Neural progenitor cell (in vitro differentiated cells): ENCODE measurements at regions not wholly inside any gene's neighbourhood (a gene's known extent, or its start where the extent isn't known, plus 50 kb on each side); places are given as distances from the start of the nearest gene placed in this dataset.
"Not testable (repeated sequence)": the region's sequence is repeated elsewhere in the genome, so short reads cannot be mapped to it uniquely, and the experiment has no call there.

Source experiments
- DNase-seq: peaks from one replicate; pipeline ENCODE4 v3.0.0-alpha.2; 2016; ENCODE audit warnings: low spot score
- H2AFZ ChIP-seq: fragments of 200-600 bp; sonication (generic); replicated peaks from 2 replicates; pipeline ENCODE4 v1.6.1; 2016; ENCODE audit warnings: antibody characterized with exemption
- H3F3A ChIP-seq: fragments of 200-600 bp; sonication (generic); 2 replicates; pipeline ENCODE4 v1.6.1; 2016; ENCODE audit warnings: antibody characterized with exemption, low read depth
- H3K27ac ChIP-seq: fragments of 200-600 bp; sonication (generic); 2 replicates; pipeline ENCODE4 v1.5.1; 2016; ENCODE audit warnings: mild to moderate bottlenecking
- H3K27me3 ChIP-seq: fragments of 200-600 bp; sonication (generic); 2 replicates; pipeline ENCODE4 v1.6.1; 2016; ENCODE audit warnings: mild to moderate bottlenecking, moderate library complexity
- H3K36me3 ChIP-seq: fragments of 200-600 bp; sonication (generic); 2 replicates; pipeline ENCODE4 v1.5.1; 2016
- H3K4me1 ChIP-seq: fragments of 200-600 bp; sonication (generic); 2 replicates; pipeline ENCODE4 v1.6.1; 2016; ENCODE audit warnings: mixed run types
- H3K4me2 ChIP-seq: fragments of 200-600 bp; sonication (generic); 2 replicates; pipeline ENCODE4 v1.6.1; 2016
- H3K4me3 ChIP-seq: fragments of 200-600 bp; sonication (generic); 2 replicates; pipeline ENCODE4 v1.5.1; 2016
- H3K79me2 ChIP-seq: fragments of 200-600 bp; sonication (generic); 2 replicates; pipeline ENCODE4 v1.6.1; 2016; ENCODE audit warnings: low read depth
- H3K9ac ChIP-seq: fragments of 200-600 bp; sonication (generic); 2 replicates; pipeline ENCODE4 v1.6.1; 2016
- H3K9me3 ChIP-seq: fragments of 200-600 bp; sonication (generic); 2 replicates; pipeline ENCODE4 v1.5.1; 2016; ENCODE audit warnings: low read depth
- H4K20me1 ChIP-seq: fragments of 200-600 bp; sonication (generic); 2 replicates; pipeline ENCODE4 v1.6.1; 2016; ENCODE audit warnings: low read depth
- H3K27ac Mint-ChIP-seq: 3 replicates; pipeline ENCODE4 v1.8.0; 2021; ENCODE audit warnings: mixed read lengths
- H3K27me3 Mint-ChIP-seq: 2 replicates; pipeline ENCODE4 v1.8.0; 2022; ENCODE audit warnings: low read depth, mild to moderate bottlenecking, inconsistent platforms, moderate library complexity, mixed read lengths; ENCODE audit not compliant: insufficient read depth
- H3K36me3 Mint-ChIP-seq: 3 replicates; pipeline ENCODE4 v1.8.0; 2021; ENCODE audit warnings: mixed read lengths
- H3K4me1 Mint-ChIP-seq: 3 replicates; pipeline ENCODE4 v1.8.0; 2021; ENCODE audit warnings: mixed read lengths
- H3K4me3 Mint-ChIP-seq: 3 replicates; pipeline ENCODE4 v1.8.0; 2021; ENCODE audit warnings: mild to moderate bottlenecking, moderate library complexity, mixed read lengths
- H3K9me3 Mint-ChIP-seq: 3 replicates; pipeline ENCODE4 v1.8.0; 2020; ENCODE audit warnings: mixed read lengths
- CTCF ChIP-seq: fragments of 200-600 bp; sonication (generic); IDR thresholded peaks from 2 replicates; pipeline ENCODE4 v1.5.1; 2017; ENCODE audit warnings: antibody characterized with exemption, mild to moderate bottlenecking
- EZH2 ChIP-seq: fragments of 200-600 bp; sonication (generic); IDR thresholded peaks from 2 replicates; pipeline ENCODE4 v1.6.1; 2017; ENCODE audit warnings: antibody characterized with exemption, mild to moderate bottlenecking, moderate library complexity
- EZH2phosphoT487 ChIP-seq: fragments of 200-600 bp; sonication (generic); IDR thresholded peaks from 2 replicates; pipeline ENCODE4 v1.6.1; 2017; ENCODE audit warnings: antibody characterized with exemption

- H3K9me3 Mint-ChIP-seq, result peaks cover 4% of the 10 kb centered on the region
- H3K36me3 Mint-ChIP-seq, result no peaks in the 10 kb centered on the region
- DNase-seq, result no peak
- H3K27ac Mint-ChIP-seq, result no peak overlapping the region
- H3K4me3 ChIP-seq, result no peak overlapping the region
- no peaks in the 10 kb centered on the region for H3K4me1 Mint-ChIP-seq
- H3K9me3 ChIP-seq, result no peaks in the 10 kb centered on the region
- H4K20me1 ChIP-seq, result no peaks in the 10 kb centered on the region
- H3K4me1 ChIP-seq, result no peaks in the 10 kb centered on the region
- no peak overlapping the region for H3K27ac ChIP-seq
- H3K9ac ChIP-seq, result no peak overlapping the region
- no peak for TF ChIP-seq EZH2
- TF ChIP-seq CTCF, result no peak
- no peak for TF ChIP-seq EZH2phosphoT487
- no peak overlapping the region for H3K4me3 Mint-ChIP-seq
- no peaks in the 10 kb centered on the region for H3K36me3 ChIP-seq
- no peaks in the 10 kb centered on the region for H3F3A ChIP-seq
- H3K4me2 ChIP-seq, result no peak overlapping the region
- H2AFZ ChIP-seq, result no peak overlapping the region
- no peaks in the 10 kb centered on the region for H3K27me3 Mint-ChIP-seq
- H3K79me2 ChIP-seq, result no peaks in the 10 kb centered on the region
- H3K27me3 ChIP-seq, result no peaks in the 10 kb centered on the region
These were observed 136.6 kb upstream of the RNF32 start for GRCh38 chr7:156504006-156504405.

- Mint-ChIP-seq H3K27me3 (no peaks in the 10 kb centered on the region), H3K4me1 (no peaks in the 10 kb centered on the region), H3K4me3 (no peak overlapping the region), H3K36me3 (no peaks in the 10 kb centered on the region), H3K9me3 (peaks cover 3% of the 10 kb centered on the region), H3K27ac (no peak overlapping the region)
- no peak overlapping the region for H2AFZ ChIP-seq
- H3K4me3 ChIP-seq, result no peak overlapping the region
- DNase-seq, result peak; percentile 46
- no peaks in the 10 kb centered on the region for H3K9me3 ChIP-seq
- no peak overlapping the region for H3K9ac ChIP-seq
- no peaks in the 10 kb centered on the region for H3K27me3 ChIP-seq
- H3F3A ChIP-seq, result no peaks in the 10 kb centered on the region
- no peak overlapping the region for H3K27ac ChIP-seq
- TF ChIP-seq CTCF, result peak; percentile 32
- TF ChIP-seq EZH2, result no peak
- TF ChIP-seq EZH2phosphoT487, result no peak
- no peaks in the 10 kb centered on the region for H3K4me1 ChIP-seq
- no peak overlapping the region for H3K4me2 ChIP-seq
- H3K79me2 ChIP-seq, result no peaks in the 10 kb centered on the region
- H4K20me1 ChIP-seq, result no peaks in the 10 kb centered on the region
- no peaks in the 10 kb centered on the region for H3K36me3 ChIP-seq
These were observed 137.4 kb upstream of the RNF32 start for GRCh38 chr7:156503196-156503595.

DNA sequence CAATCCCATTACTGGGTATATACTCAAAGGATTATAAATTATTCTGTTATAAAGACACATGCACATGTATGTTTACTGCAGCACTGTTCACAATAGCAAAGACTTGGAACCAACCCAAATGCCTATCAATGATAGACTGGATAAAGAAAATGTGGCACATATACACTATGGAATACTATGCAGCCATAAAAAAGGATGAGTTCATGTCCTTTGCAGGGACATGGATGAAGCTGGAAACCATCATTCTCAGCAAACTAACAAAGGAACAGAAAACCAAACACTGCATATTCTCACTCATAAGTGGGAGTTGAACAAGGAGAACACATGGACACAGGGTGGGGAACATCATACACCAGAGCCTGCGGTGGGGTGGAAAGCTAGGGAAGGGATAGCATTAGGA is 138.8 kb upstream of the RNF32 start:
- not testable (repeated sequence) for H3K4me3 ChIP-seq, DNase-seq, H3K36me3 ChIP-seq, H3K36me3 Mint-ChIP-seq, H3K9me3 Mint-ChIP-seq, H3F3A ChIP-seq, H3K9me3 ChIP-seq, H3K27me3 Mint-ChIP-seq, H3K4me3 Mint-ChIP-seq, H3K27me3 ChIP-seq, H3K4me2 ChIP-seq, H4K20me1 ChIP-seq, H3K27ac Mint-ChIP-seq, H2AFZ ChIP-seq, H3K79me2 ChIP-seq, H3K4me1 ChIP-seq, H3K9ac ChIP-seq, H3K27ac ChIP-seq, H3K4me1 Mint-ChIP-seq

GRCh38 chr7:156499247-156499881 is 141.2 kb upstream of the RNF32 start:
- Histone ChIP-seq H3K9ac (no peak overlapping the region), H2AFZ (no peak overlapping the region), H3K27me3 (no peaks in the 10 kb centered on the region), H3K9me3 (no peaks in the 10 kb centered on the region), H3K27ac (no peak overlapping the region), H3K4me2 (no peak overlapping the region), H3F3A (no peaks in the 10 kb centered on the region), H3K4me1 (no peaks in the 10 kb centered on the region), H4K20me1 (no peaks in the 10 kb centered on the region), H3K4me3 (no peak overlapping the region), H3K36me3 (no peaks in the 10 kb centered on the region), H3K79me2 (no peaks in the 10 kb centered on the region)
- H3K36me3 Mint-ChIP-seq, result no peaks in the 10 kb centered on the region
- peaks cover 2% of the 10 kb centered on the region for H3K27me3 Mint-ChIP-seq
- no peaks in the 10 kb centered on the region for H3K4me1 Mint-ChIP-seq
- peaks cover 2% of the 10 kb centered on the region for H3K9me3 Mint-ChIP-seq
- no peak overlapping the region for H3K27ac Mint-ChIP-seq
- DNase-seq, result no peak
- TF ChIP-seq EZH2phosphoT487, result no peak
- no peak for TF ChIP-seq EZH2
- TF ChIP-seq CTCF, result no peak
- no peak overlapping the region for H3K4me3 Mint-ChIP-seq
